BE2C (cell line): ENCODE measurements at regions not wholly inside any gene's neighbourhood (a gene's known extent, or its start where the extent isn't known, plus 50 kb on each side); places are given as distances from the start of the nearest gene placed in this dataset.

Source experiments
- DNase-seq: peaks from one replicate; pipeline ENCODE4 v3.0.0-alpha.2; 2020
- H3K27me3 ChIP-seq: fragments of 250-450 bp; sonication (Bioruptor Pico); 2 replicates; pipeline ENCODE4 v1.5.1; 2020; ENCODE audit warnings: mild to moderate bottlenecking
- H3K36me3 ChIP-seq: fragments of 250-450 bp; sonication (Bioruptor Pico); 2 replicates; pipeline ENCODE4 v1.5.1; 2020; ENCODE audit warnings: mild to moderate bottlenecking
- H3K4me1 ChIP-seq: fragments of 250-450 bp; sonication (Bioruptor Pico); 2 replicates; pipeline ENCODE4 v1.5.1; 2020
- H3K4me3 ChIP-seq: 2 replicates; pipeline ENCODE4 v1.5.1; 2011; ENCODE audit warnings: low read depth, low read length
- H3K9me3 ChIP-seq: fragments of 250-450 bp; sonication (Bioruptor Pico); 2 replicates; pipeline ENCODE4 v1.5.1; 2020
- CTCF ChIP-seq: IDR thresholded peaks from 2 replicates; pipeline ENCODE4 v1.5.1; 2012; ENCODE audit warnings: mild to moderate bottlenecking, low read depth, low read length

GRCh38 chr11:83374311-83374710 lies 88.1 kb upstream of the CCDC90B start:
- no peaks in the 10 kb centered on the region for H3K9me3 ChIP-seq
- no peaks in the 10 kb centered on the region for H3K36me3 ChIP-seq
- no peak for DNase-seq
- no peaks in the 10 kb centered on the region for H3K4me1 ChIP-seq
- no peak overlapping the region for H3K4me3 ChIP-seq
- no peaks in the 10 kb centered on the region; the same call in 1 of the 2 replicates for H3K27me3 ChIP-seq
- no peak for TF ChIP-seq CTCF

- Histone ChIP-seq H3K4me3 (no peak overlapping the region), H3K9me3 (no peaks in the 10 kb centered on the region), H3K4me1 (no peaks in the 10 kb centered on the region), H3K36me3 (no peaks in the 10 kb centered on the region), H3K27me3 (no peaks in the 10 kb centered on the region; the same call in 1 of the 2 replicates)
- DNase-seq = no peak
- TF ChIP-seq CTCF = no peak
Observed at GRCh38 chr11:83371489-83371888, 85.3 kb upstream of the CCDC90B start.

- TF ChIP-seq CTCF = no peak
- Histone ChIP-seq H3K36me3 (no peaks in the 10 kb centered on the region), H3K4me1 (no peaks in the 10 kb centered on the region), H3K9me3 (no peaks in the 10 kb centered on the region), H3K4me3 (no peak overlapping the region), H3K27me3 (no peaks in the 10 kb centered on the region)
- DNase-seq = no peak
Observed at GRCh38 chr11:83367745-83368144, 81.6 kb upstream of the CCDC90B start.

GRCh38 chr11:83364500-83365045 lies 78.4 kb upstream of the CCDC90B start:
- Histone ChIP-seq H3K36me3 (no peaks in the 10 kb centered on the region), H3K4me1 (no peaks in the 10 kb centered on the region), H3K27me3 (no peaks in the 10 kb centered on the region), H3K9me3 (no peaks in the 10 kb centered on the region), H3K4me3 (no peak overlapping the region)
- no peak for TF ChIP-seq CTCF
- no peak for DNase-seq

- H3K36me3 ChIP-seq = no peaks in the 10 kb centered on the region
- H3K4me3 ChIP-seq = no peak overlapping the region
- no peaks in the 10 kb centered on the region for H3K4me1 ChIP-seq
- TF ChIP-seq CTCF = no peak
- DNase-seq = no peak
- H3K9me3 ChIP-seq = no peaks in the 10 kb centered on the region
- no peaks in the 10 kb centered on the region for H3K27me3 ChIP-seq
Observed at GRCh38 chr11:83363312-83363711, 77.1 kb upstream of the CCDC90B start.

GRCh38 chr11:83361831-83362230 lies 75.7 kb upstream of the CCDC90B start:
- Histone ChIP-seq H3K4me3 (no peak overlapping the region), H3K36me3 (no peaks in the 10 kb centered on the region), H3K27me3 (no peaks in the 10 kb centered on the region), H3K4me1 (no peaks in the 10 kb centered on the region), H3K9me3 (peaks cover 3% of the 10 kb centered on the region; the same call in 1 of the 2 replicates)
- no peak for TF ChIP-seq CTCF
- no peak for DNase-seq
